Fibroblast of lung (primary cell): ENCODE measurements at regions not wholly inside any gene's neighbourhood (a gene's known extent, or its start where the extent isn't known, plus 50 kb on each side); places are given as distances from the start of the nearest gene placed in this dataset.

Experiments used
- CTCF ChIP-seq, 2 donors: IDR thresholded peaks in 1 of 2; conservative IDR thresholded peaks in 1 of 2; 1 replicate in 1 of 2; 2 replicates in 1 of 2; pipeline ENCODE4 v1.5.1; 2011 to 2012; ENCODE audit warnings: low read length in 2 of 2, control low read depth in 1 of 2, inconsistent platforms in 1 of 2, low read depth in 1 of 2, mild to moderate bottlenecking in 1 of 2
- EZH2 ChIP-seq: IDR thresholded peaks from 2 replicates; pipeline ENCODE4 v1.5.1; 2012; ENCODE audit warnings: low read length, control low read depth, mild to moderate bottlenecking; ENCODE audit errors: missing control alignments

- no peak for TF ChIP-seq CTCF (conservative IDR thresholded peaks at IDR 0.05 in 1 of 2, IDR thresholded peaks at IDR 0.05 in 1 of 2; ENCODE audit: low read depth in 1 of 2, low read length in 2 of 2)
- no peak for TF ChIP-seq EZH2
Observed at GRCh38 chr7:91372323-91372722, 108.1 kb downstream of the FZD1 start.
